ENCODE measurements at regions not wholly inside any gene's neighbourhood (a gene's known extent, or its start where the extent isn't known, plus 50 kb on each side); places are given as distances from the start of the nearest gene placed in this dataset.

- TF ChIP-seq CTCF (IDR thresholded peaks at IDR 0.05; ENCODE audit: low read depth, low read length) = no peak
- in situ Hi-C loops (cut with HindIII; ENCODE audit: low sequenced_read_pairs) = no loop called here
- no peak for DNase-seq (ENCODE audit: low read depth, low spot score)
- no peak overlapping the region for H3K4me3 ChIP-seq (ENCODE audit: low read depth, low read length)
Observed at GRCh38 chr4:180622254-180622653, 1620.9 kb upstream of the TENM3 start.

- H3K4me3 ChIP-seq (ENCODE audit: low read depth, low read length) = no peak overlapping the region
- TF ChIP-seq CTCF (IDR thresholded peaks at IDR 0.05; ENCODE audit: low read depth, low read length) = no peak
- in situ Hi-C loops (cut with HindIII; ENCODE audit: low sequenced_read_pairs) = no loop called here
- no peak for DNase-seq (ENCODE audit: low read depth, low spot score)
Observed at GRCh38 chr4:180625653-180626052, 1617.5 kb upstream of the TENM3 start.

GRCh38 chr4:180630012-180630665, 1613.1 kb upstream of the TENM3 start:
- DNase-seq (ENCODE audit: low read depth, low spot score) = no peak
- TF ChIP-seq CTCF (IDR thresholded peaks at IDR 0.05; ENCODE audit: low read depth, low read length) = no peak
- no peak overlapping the region for H3K4me3 ChIP-seq (ENCODE audit: low read depth, low read length)
- in situ Hi-C loops (cut with HindIII; ENCODE audit: low sequenced_read_pairs) = no loop called here

- in situ Hi-C loops (cut with HindIII; ENCODE audit: low sequenced_read_pairs) = no loop called here
- TF ChIP-seq CTCF (IDR thresholded peaks at IDR 0.05; ENCODE audit: low read depth, low read length) = no peak
- no peak for DNase-seq (ENCODE audit: low read depth, low spot score)
- H3K4me3 ChIP-seq (ENCODE audit: low read depth, low read length) = no peak overlapping the region
Observed at GRCh38 chr4:180634306-180634705, 1608.9 kb upstream of the TENM3 start.

- TF ChIP-seq CTCF (IDR thresholded peaks at IDR 0.05; ENCODE audit: low read depth, low read length) = no peak
- in situ Hi-C loops (cut with HindIII; ENCODE audit: low sequenced_read_pairs) = no loop called here
- DNase-seq (ENCODE audit: low read depth, low spot score) = peak; percentile 20
- H3K4me3 ChIP-seq (ENCODE audit: low read depth, low read length) = no peak overlapping the region
Observed at GRCh38 chr4:180635281-180635680, 1607.9 kb upstream of the TENM3 start.

- peak; percentile 86 for DNase-seq (ENCODE audit: low read depth, low spot score)
- in situ Hi-C loops (cut with HindIII; ENCODE audit: low sequenced_read_pairs) = no loop called here
- TF ChIP-seq CTCF (IDR thresholded peaks at IDR 0.05; ENCODE audit: low read depth, low read length) = no peak
- H3K4me3 ChIP-seq (ENCODE audit: low read depth, low read length) = no peak overlapping the region
Observed at GRCh38 chr4:180636696-180637404, 1606.4 kb upstream of the TENM3 start.

Measured in astrocyte of the spinal cord (primary cell).